ENCODE measurements at regions not wholly inside any gene's neighbourhood (a gene's known extent, or its start where the extent isn't known, plus 50 kb on each side); places are given as distances from the start of the nearest gene placed in this dataset.
A peak's percentile ranks its signal among the peaks of the same experiment; 100 is the strongest.

GRCh38 chr17:55895112-55895759 is 144.4 kb downstream of the PCTP start:
- 82 to 84% methylated on average over 5 of the region's 5 CpGs for WGBS, 2 donors
- no peak overlapping the region for H3K4me3 ChIP-seq (ENCODE audit: low read depth, poor library complexity, severe bottlenecking)
- intact Hi-C loops (cut with DNase I; ENCODE audit: low total_unique reads) = no loop called here
- TF ChIP-seq CTCF (IDR thresholded peaks at IDR 0.05) = no peak
- TF ChIP-seq POLR2A (IDR thresholded peaks at IDR 0.05) = no peak
- DNase-seq (ENCODE audit: low spot score in 2 of 2) = no peak

GRCh38 chr17:55897301-55897700 is 146.4 kb downstream of the PCTP start:
- peak in 1 of 2 donors; percentile 30 for DNase-seq (ENCODE audit: low spot score in 2 of 2)
- 68 to 79% methylated on average over 4 of the region's 4 CpGs for WGBS, 2 donors
- no peak for TF ChIP-seq CTCF (IDR thresholded peaks at IDR 0.05)
- TF ChIP-seq POLR2A (IDR thresholded peaks at IDR 0.05) = no peak
- intact Hi-C loops (cut with DNase I; ENCODE audit: low total_unique reads) = no loop called here
- no peak overlapping the region for H3K4me3 ChIP-seq (ENCODE audit: low read depth, poor library complexity, severe bottlenecking)

- no peak for DNase-seq (ENCODE audit: low spot score in 2 of 2)
- H3K4me3 ChIP-seq (ENCODE audit: low read depth, poor library complexity, severe bottlenecking) = no peak overlapping the region
- WGBS, 2 donors = 30 to 38% methylated on average over 1 of the region's 1 CpG
- TF ChIP-seq POLR2A (IDR thresholded peaks at IDR 0.05) = no peak
- TF ChIP-seq CTCF (IDR thresholded peaks at IDR 0.05) = no peak
- intact Hi-C loops (cut with DNase I; ENCODE audit: low total_unique reads) = no loop called here
Measured at GRCh38 chr17:55898195-55898594, 147.3 kb downstream of the PCTP start.

GRCh38 chr17:55900188-55900587 is 149.3 kb downstream of the PCTP start:
- TF ChIP-seq POLR2A (IDR thresholded peaks at IDR 0.05) = no peak
- TF ChIP-seq CTCF (IDR thresholded peaks at IDR 0.05) = no peak
- intact Hi-C loops (cut with DNase I; ENCODE audit: low total_unique reads) = no loop called here
- DNase-seq (ENCODE audit: low spot score in 2 of 2) = no peak
- H3K4me3 ChIP-seq (ENCODE audit: low read depth, poor library complexity, severe bottlenecking) = no peak overlapping the region

GRCh38 chr17:55903028-55903690 is 152.3 kb downstream of the PCTP start:
- no peak overlapping the region for H3K4me3 ChIP-seq (ENCODE audit: low read depth, poor library complexity, severe bottlenecking)
- 65 to 67% methylated on average over 2 of the region's 2 CpGs for WGBS, 2 donors
- intact Hi-C loops (cut with DNase I; ENCODE audit: low total_unique reads) = no loop called here
- TF ChIP-seq CTCF (IDR thresholded peaks at IDR 0.05) = no peak
- no peak for TF ChIP-seq POLR2A (IDR thresholded peaks at IDR 0.05)
- DNase-seq (ENCODE audit: low spot score in 2 of 2) = no peak

- 80 to 95% methylated on average over 5 of the region's 5 CpGs for WGBS, 2 donors
- no peak overlapping the region for H3K4me3 ChIP-seq (ENCODE audit: low read depth, poor library complexity, severe bottlenecking)
- no peak for DNase-seq (ENCODE audit: low spot score in 2 of 2)
- intact Hi-C loops (cut with DNase I; ENCODE audit: low total_unique reads) = no loop called here
- no peak for TF ChIP-seq POLR2A (IDR thresholded peaks at IDR 0.05)
- TF ChIP-seq CTCF (IDR thresholded peaks at IDR 0.05) = no peak
Measured at GRCh38 chr17:55909776-55910175, 158.9 kb downstream of the PCTP start.

All from lower leg skin (tissue), 4 donors.